ENCODE measurements at regions not wholly inside any gene's neighbourhood (a gene's known extent, or its start where the extent isn't known, plus 50 kb on each side); places are given as distances from the start of the nearest gene placed in this dataset.

GRCh38 chr13:58597552-58597951, 966.0 kb downstream of the PCDH17 start:
- TF ChIP-seq CTCF (IDR thresholded peaks at IDR 0.05; ENCODE audit: low read depth, low read length): no peak
- no peak for DNase-seq (ENCODE audit: extremely low read depth, low read depth)

- no peak for TF ChIP-seq CTCF (IDR thresholded peaks at IDR 0.05; ENCODE audit: low read depth, low read length)
- DNase-seq (ENCODE audit: extremely low read depth, low read depth): no peak
Measured at GRCh38 chr13:58598241-58598640, 966.7 kb downstream of the PCDH17 start.

GRCh38 chr13:58611117-58611516, 979.6 kb downstream of the PCDH17 start:
- TF ChIP-seq CTCF (IDR thresholded peaks at IDR 0.05; ENCODE audit: low read depth, low read length): no peak
- no peak for DNase-seq (ENCODE audit: extremely low read depth, low read depth)

GRCh38 chr13:58617880-58618665, 986.5 kb downstream of the PCDH17 start:
- TF ChIP-seq CTCF (IDR thresholded peaks at IDR 0.05; ENCODE audit: low read depth, low read length): no peak
- no peak for DNase-seq (ENCODE audit: extremely low read depth, low read depth)

- no peak for DNase-seq (ENCODE audit: extremely low read depth, low read depth)
- no peak for TF ChIP-seq CTCF (IDR thresholded peaks at IDR 0.05; ENCODE audit: low read depth, low read length)
Measured at GRCh38 chr13:58619396-58620113, 988.0 kb downstream of the PCDH17 start.

GRCh38 chr13:58620176-58620575, 988.6 kb downstream of the PCDH17 start:
- DNase-seq (ENCODE audit: extremely low read depth, low read depth): no peak
- no peak for TF ChIP-seq CTCF (IDR thresholded peaks at IDR 0.05; ENCODE audit: low read depth, low read length)

GRCh38 chr13:58625703-58626389, 994.3 kb downstream of the PCDH17 start:
- DNase-seq (ENCODE audit: extremely low read depth, low read depth): no peak
- no peak for TF ChIP-seq CTCF (IDR thresholded peaks at IDR 0.05; ENCODE audit: low read depth, low read length)

Data from AG09319 (cell line).